NCI-H82 (cell line): ENCODE measurements at regions not wholly inside any gene's neighbourhood (a gene's known extent, or its start where the extent isn't known, plus 50 kb on each side); places are given as distances from the start of the nearest gene placed in this dataset.
A peak's percentile ranks its signal among the peaks of the same experiment; 100 is the strongest.

Experiments used
- DNase-seq: peaks from one replicate; lab custom pipeline; 2025; lab: John Stamatoyannopoulos, UW

DNA sequence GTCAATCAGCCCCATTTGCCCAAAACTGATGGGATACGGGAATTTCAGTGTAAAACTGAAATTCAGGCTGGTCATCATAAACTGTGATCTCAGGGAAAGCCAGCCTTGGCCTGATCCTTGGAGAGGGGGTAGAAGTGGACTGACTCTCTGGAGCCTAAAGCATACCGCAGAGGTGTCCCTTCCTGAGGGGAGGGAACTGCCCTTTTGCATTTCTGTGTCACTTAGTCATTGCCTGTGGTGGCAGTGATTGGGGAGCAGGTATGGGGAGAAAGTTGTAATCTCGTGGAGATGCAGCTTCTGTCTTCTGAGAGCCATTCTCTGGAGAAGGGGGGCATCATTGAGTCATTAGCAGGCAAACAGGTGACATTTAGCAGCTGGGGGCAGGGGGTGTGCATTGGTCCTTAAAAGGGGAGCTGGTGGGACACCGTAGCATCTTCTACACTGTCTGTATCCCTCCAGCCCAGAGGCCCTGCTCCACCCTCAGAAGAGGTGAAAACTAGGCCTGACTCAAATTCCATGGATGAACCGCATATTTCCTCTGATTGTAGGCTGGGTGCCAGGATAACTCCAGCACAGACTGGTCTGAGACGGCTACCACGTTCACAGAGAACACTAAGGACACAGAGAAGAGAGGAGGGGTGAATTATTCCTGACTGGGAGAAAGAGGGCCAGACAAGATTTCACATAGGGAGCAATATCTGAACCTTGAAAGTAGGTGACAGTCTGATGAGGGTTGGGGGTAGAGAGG is 143.3 kb downstream of the SEC61B start:
- DNase-seq = no peak

DNA sequence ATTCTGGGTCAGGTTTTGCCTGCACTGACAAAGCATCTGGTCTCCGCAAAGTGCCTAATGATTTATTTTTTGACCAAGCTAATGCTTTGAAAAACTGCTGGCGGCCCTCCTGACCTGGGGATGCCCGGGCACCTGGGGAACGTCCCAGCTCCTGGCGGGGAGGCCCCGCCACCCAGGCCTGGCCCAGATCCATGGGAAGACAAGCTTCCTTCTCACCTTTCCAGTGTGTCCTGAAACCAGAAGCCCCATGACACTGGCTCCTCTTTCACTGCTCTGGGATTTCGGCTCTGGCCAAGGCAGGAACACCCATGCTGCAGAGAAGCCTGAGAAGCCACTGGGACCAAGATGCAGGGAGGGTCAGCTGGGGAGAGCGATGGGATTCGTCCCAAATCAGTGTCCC is 144.1 kb downstream of the SEC61B start:
- no peak for DNase-seq

GRCh38 chr9:99366621-99367020 is 144.5 kb downstream of the SEC61B start:
- DNase-seq = no peak

DNA sequence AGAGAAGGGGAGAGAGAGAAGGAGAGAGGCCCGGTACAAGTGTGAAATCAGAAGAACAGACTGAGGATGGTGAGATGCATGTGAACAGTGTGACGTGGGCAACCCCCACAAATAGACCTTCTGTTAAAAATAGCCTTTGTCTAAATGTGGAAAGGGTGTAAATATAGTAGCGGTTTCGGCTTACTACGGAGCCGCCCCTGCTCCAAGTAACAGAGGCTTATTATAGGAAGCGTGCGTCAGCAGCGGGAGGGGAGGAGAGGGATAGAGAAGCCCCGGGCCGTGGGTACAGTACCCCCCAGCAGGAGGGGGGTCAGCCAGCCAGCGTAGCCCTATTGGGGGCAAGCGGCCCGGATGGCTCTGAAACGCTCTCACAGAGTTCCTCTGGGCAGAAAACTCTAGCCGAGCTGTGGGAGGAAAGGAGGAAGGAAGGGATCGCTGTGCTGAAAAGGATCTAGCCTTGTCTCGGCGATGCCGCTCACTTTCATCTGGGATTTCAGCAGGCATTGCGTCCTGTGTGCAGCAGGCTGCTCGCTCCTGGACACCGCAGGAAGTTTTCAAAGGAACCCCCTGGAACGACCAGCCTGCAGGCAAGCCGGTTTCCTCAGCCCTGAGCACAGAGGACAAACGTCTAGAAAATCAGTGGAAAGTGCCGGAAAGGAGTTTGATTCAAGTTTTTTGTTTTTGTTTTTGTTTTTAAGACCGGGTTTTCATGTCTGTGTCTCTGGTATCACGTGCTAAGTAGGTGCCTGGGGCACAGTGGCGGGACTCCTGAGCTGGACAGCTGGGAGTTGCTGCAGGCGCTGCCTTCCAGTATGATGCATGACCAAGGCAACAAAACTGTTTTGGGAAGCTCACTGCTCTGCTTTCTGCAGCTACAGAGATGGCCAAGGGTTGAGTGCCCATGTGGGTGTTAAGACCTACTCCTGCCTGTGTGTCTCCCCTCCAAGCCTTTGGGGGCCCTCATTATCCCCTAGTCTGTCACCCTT is 146.6 kb downstream of the SEC61B start:
- peak; percentile 16 for DNase-seq

DNA sequence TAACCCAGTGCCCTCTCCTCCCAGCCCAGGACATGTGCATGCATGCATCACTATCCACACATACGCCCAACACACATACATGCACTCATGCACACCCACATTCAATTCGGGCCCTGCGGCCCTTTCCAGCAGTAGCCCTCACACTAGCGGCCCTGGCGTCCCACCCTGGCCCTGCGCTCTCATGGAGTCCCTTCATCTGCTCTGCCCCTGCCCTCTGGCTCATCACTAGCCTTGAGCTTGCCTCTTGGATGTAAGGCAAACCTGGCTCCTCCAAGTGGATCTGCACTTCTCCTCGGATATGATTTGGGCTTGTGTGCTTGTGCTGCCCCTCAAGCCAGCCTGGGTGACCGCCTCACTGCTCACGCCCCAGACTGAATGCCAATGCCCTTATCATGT is 147.2 kb downstream of the SEC61B start:
- DNase-seq = no peak

- DNase-seq = no peak
Measured at GRCh38 chr9:99370376-99370775, 148.3 kb downstream of the SEC61B start.

GRCh38 chr9:99371376-99371775 is 149.3 kb downstream of the SEC61B start:
- DNase-seq = no peak

- DNase-seq = no peak
Measured at GRCh38 chr9:99373912-99374311, 151.8 kb downstream of the SEC61B start.

GRCh38 chr9:99374793-99375192 is 152.7 kb downstream of the SEC61B start:
- no peak for DNase-seq

GRCh38 chr9:99375481-99375880 is 153.4 kb downstream of the SEC61B start:
- no peak for DNase-seq

- no peak for DNase-seq
Measured at GRCh38 chr9:99377790-99378775, 156.0 kb downstream of the SEC61B start.

GRCh38 chr9:99383536-99383935 is 161.5 kb downstream of the SEC61B start:
- DNase-seq = no peak

- DNase-seq = peak; percentile 45
Measured at GRCh38 chr9:99385215-99385614, 163.1 kb downstream of the SEC61B start.

DNA sequence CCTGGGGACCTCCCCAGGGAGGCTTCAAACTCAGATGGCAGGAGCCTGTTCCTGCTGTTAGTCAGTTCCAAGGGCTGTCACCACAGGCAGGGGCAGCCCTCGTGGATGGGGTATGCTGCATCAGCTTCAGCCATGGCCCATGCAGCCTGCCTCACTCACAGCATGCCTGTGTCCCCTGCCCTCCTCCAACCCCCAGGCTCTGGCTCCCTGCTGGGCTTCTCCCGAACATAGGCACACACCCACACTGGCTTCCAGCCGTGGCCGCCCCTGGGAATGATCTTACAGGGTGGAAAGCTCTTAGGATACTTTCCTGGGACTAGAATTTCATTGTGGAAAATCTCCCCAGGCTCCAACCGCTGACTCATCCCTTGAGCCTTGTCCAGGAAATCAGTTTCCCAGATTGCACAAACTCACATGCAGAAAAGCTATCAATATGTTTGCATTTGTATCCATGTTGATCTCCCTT is 163.8 kb downstream of the SEC61B start:
- peak; percentile 73 for DNase-seq

GRCh38 chr9:99387431-99387830 is 165.3 kb downstream of the SEC61B start:
- DNase-seq = no peak

DNA sequence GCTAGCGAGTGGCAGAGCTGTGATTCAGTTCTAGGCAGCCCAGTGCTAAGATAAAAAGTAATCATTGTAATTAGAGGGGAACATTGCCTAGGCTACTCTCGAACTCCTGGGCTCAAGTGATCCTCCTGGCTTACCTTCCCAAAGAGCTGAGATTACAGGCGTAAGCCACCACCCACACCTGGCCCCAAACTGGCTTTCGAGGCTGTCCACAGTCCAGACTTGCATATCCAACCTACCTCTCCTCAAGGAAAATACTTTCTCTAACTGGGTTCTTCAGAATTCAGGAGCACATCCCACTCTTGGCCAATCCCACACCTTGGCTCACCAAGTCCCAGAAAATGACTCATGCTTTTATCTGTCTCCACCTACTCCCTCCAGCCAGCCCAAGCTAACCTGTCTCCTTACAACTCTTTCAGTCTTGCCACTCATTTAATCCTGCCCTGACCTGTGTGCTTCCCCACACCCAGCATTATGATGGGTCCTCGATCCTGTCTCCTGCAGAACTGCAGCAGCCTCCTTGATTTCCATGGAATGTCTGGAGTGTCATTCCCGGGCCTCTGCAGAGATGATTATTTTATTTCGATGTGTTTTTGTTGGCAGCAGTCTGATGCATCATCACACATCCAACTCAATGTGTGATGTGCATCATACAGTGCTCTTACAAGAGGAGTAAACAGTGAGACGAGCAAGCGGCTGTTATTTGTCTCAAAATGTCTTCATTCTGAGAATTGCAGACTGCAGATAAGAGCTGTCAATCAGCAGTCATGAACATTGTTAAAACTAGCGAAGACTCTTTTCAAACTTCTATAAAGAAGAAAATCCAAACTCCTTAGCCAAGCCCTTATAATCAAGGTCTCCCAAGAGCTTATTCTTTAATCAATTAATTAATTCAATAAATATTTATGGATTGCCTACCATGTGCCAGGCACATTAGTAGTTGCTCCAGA is 167.3 kb downstream of the SEC61B start:
- no peak for DNase-seq

GRCh38 chr9:99391937-99392594 is 170.0 kb downstream of the SEC61B start:
- DNase-seq = no peak

DNA sequence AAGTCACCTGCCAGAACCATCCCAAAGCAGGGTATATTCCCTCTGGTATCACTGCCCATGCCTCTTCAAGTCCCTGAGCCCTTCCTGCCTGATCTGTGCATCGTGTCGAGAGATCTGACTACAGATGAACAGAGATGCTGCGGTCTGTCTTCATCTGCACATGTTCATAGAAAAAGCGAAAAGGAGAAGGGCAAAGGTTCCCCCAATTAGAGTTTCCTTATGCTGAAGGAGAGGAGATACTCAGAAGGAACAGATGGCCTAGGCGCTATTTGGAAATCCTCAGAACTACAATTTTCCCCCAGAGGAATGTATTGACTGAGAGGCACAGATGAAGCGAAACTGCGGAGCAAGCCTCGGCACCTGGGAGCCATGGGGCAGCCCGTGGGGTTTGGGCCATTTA is 170.9 kb downstream of the SEC61B start:
- DNase-seq = peak; percentile 39

DNA sequence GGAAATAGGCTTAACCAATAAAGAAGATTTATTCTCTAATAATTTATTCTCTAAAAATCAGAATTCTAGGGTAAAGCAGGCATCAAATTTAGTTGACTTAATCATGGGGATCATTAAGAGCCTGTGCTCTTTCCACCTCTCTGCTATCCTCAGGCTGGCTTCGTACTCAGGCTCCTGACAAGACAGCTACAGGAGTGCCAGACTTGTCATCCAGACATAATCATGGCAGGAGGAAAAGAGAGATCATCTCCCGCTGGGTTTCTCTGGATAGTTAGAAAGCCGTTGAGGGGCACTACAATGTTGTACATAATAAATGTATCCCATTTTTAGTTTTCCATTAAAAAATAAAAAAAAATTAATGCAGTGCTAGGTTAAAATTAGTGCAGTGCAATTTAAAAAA is 171.9 kb downstream of the SEC61B start:
- DNase-seq = peak; percentile 73

GRCh38 chr9:99398241-99398640 is 176.2 kb downstream of the SEC61B start:
- peak; percentile 33 for DNase-seq
